SK-N-SH treated with all-trans-retinoic acid at 6 μM for 48 hours (cell line): ENCODE measurements at regions not wholly inside any gene's neighbourhood (a gene's known extent, or its start where the extent isn't known, plus 50 kb on each side); places are given as distances from the start of the nearest gene placed in this dataset.
A peak's percentile ranks its signal among the peaks of the same experiment; 100 is the strongest.

Experiments
- ATAC-seq: fragments of 200-7000 bp; cut with Tn5 transposase; 3 replicates; pipeline ENCODE4 v1.9.1; 2020; ENCODE audit warnings: mild to moderate bottlenecking, moderate library complexity
- ARNTL ChIP-seq: fragments of 450-650 bp; formaldehyde crosslinking; IDR thresholded peaks from 2 replicates; pipeline ENCODE4 v1.5.0; 2020; ENCODE audit warnings: low read depth, mild to moderate bottlenecking, moderate library complexity, borderline replicate concordance
- CSDC2 ChIP-seq: fragments of 250-450 bp; sonication (Bioruptor Pico); IDR thresholded peaks from 2 replicates; pipeline ENCODE4 v1.5.0; 2020; ENCODE audit warnings: mild to moderate bottlenecking, moderate library complexity
- GLIS3 ChIP-seq: fragments of 250-450 bp; sonication (Bioruptor Pico); IDR thresholded peaks from 2 replicates; pipeline ENCODE4 v1.5.0; 2020; ENCODE audit warnings: mild to moderate bottlenecking, moderate library complexity
- ISL1 ChIP-seq: fragments of 250-450 bp; sonication (Bioruptor Pico); IDR thresholded peaks from 2 replicates; pipeline ENCODE4 v2.1.2; 2022; ENCODE audit warnings: mild to moderate bottlenecking, moderate library complexity
- OSR1 ChIP-seq: fragments of 250-450 bp; sonication (Bioruptor Pico); IDR thresholded peaks from 2 replicates; pipeline ENCODE4 v1.8.0; 2022; ENCODE audit warnings: moderate library complexity, mild to moderate bottlenecking, inconsistent platforms
- PPARA ChIP-seq: fragments of 250-450 bp; sonication (Bioruptor Pico); IDR thresholded peaks from 2 replicates; pipeline ENCODE4 v1.5.0; 2020; ENCODE audit warnings: mild to moderate bottlenecking, borderline replicate concordance
- RARB ChIP-seq: fragments of 250-450 bp; sonication (Bioruptor Pico); IDR thresholded peaks from 2 replicates; pipeline ENCODE4 v1.8.0; 2021; ENCODE audit warnings: mild to moderate bottlenecking, moderate library complexity
- SNAI2 ChIP-seq: fragments of 250-450 bp; sonication (Bioruptor Pico); IDR thresholded peaks from 2 replicates; pipeline ENCODE4 v1.5.0; 2020; ENCODE audit warnings: mild to moderate bottlenecking, moderate library complexity
- TCF4 ChIP-seq: fragments of 250-450 bp; sonication (Bioruptor Pico); IDR thresholded peaks from 2 replicates; pipeline ENCODE4 v1.8.0; 2021; ENCODE audit warnings: mild to moderate bottlenecking, moderate library complexity, borderline replicate concordance
- TOX ChIP-seq: fragments of 250-450 bp; sonication (Bioruptor Pico); IDR thresholded peaks from 2 replicates; pipeline ENCODE4 v1.8.0; 2021; ENCODE audit warnings: mild to moderate bottlenecking, moderate library complexity, borderline replicate concordance
- ZC3H10 ChIP-seq: fragments of 250-450 bp; sonication (Bioruptor Pico); IDR thresholded peaks from 2 replicates; pipeline ENCODE4 v1.5.1; 2021; ENCODE audit warnings: mild to moderate bottlenecking, moderate library complexity
- ZFP3 ChIP-seq: fragments of 250-450 bp; sonication (Bioruptor Pico); IDR thresholded peaks from 2 replicates; pipeline ENCODE4 v1.5.0; 2020; ENCODE audit warnings: mild to moderate bottlenecking, moderate library complexity
- ZFP30 ChIP-seq: fragments of 450-650 bp; formaldehyde crosslinking; IDR thresholded peaks from 2 replicates; pipeline ENCODE4 v1.5.0; 2022; ENCODE audit warnings: mild to moderate bottlenecking, moderate library complexity
- ZNF565 ChIP-seq: fragments of 450-650 bp; formaldehyde crosslinking; conservative IDR thresholded peaks from 2 replicates; pipeline ENCODE4 v1.5.0; 2020; ENCODE audit warnings: low read depth, mild to moderate bottlenecking, moderate library complexity
- ZNF8 ChIP-seq: fragments of 450-650 bp; formaldehyde crosslinking; IDR thresholded peaks from 2 replicates; pipeline ENCODE4 v1.5.0; 2020; ENCODE audit warnings: mild to moderate bottlenecking, moderate library complexity
- TF ChIP-seq, protein P1 (sequence below): fragments of 250-450 bp; sonication (Bioruptor Pico); IDR thresholded peaks from 2 replicates; pipeline ENCODE4 v1.5.1; 2020; ENCODE audit warnings: low read depth, mild to moderate bottlenecking, moderate library complexity
- TF ChIP-seq, protein P2 (sequence below): fragments of 250-450 bp; sonication (Bioruptor Pico); IDR thresholded peaks from 2 replicates; pipeline ENCODE4 v1.8.0; 2020; ENCODE audit warnings: mild to moderate bottlenecking, moderate library complexity, borderline replicate concordance
- TF ChIP-seq, protein P3 (sequence below): fragments of 250-450 bp; sonication (Bioruptor Pico); IDR thresholded peaks from 2 replicates; pipeline ENCODE4 v1.5.1; 2021; ENCODE audit warnings: mild to moderate bottlenecking, moderate library complexity
- TF ChIP-seq, protein P4 (sequence below): fragments of 250-450 bp; sonication (Bioruptor Pico); IDR thresholded peaks from 2 replicates; pipeline ENCODE4 v1.8.0; 2021; ENCODE audit warnings: low read depth, mild to moderate bottlenecking, moderate library complexity, borderline replicate concordance
- TF ChIP-seq, protein P5 (sequence below): fragments of 250-450 bp; sonication (Bioruptor Pico); IDR thresholded peaks from 2 replicates; pipeline ENCODE4 v1.5.0; 2020; ENCODE audit warnings: mild to moderate bottlenecking, moderate library complexity

DNA sequence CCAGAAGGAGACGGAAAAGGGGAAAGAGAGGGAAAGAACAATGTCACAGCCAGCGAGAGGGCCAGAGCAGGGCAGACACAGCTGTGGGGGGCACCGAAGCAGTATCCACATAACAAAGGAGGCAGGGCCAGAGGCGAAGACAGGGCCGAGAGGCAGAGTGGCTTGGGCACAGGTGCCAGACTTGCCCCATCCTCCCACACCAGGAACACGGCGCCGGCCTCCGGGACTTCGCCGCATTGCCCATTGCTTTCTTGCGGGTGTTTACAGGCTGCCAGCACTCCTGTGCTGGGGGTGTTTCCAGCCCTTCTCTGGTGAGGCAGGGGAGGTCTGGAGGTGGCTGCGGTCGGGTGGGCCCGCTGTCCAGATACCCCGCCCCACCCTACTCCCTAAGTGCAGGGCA, 78.0 kb downstream of the ENGASE start:
- no peak for TF ChIP-seq CSDC2
- no peak for TF ChIP-seq SNAI2 (CRISPR knock-in tag)
- TF ChIP-seq ZNF565 (CRISPR knock-in tag) = no peak
- TF ChIP-seq, protein P1, sequence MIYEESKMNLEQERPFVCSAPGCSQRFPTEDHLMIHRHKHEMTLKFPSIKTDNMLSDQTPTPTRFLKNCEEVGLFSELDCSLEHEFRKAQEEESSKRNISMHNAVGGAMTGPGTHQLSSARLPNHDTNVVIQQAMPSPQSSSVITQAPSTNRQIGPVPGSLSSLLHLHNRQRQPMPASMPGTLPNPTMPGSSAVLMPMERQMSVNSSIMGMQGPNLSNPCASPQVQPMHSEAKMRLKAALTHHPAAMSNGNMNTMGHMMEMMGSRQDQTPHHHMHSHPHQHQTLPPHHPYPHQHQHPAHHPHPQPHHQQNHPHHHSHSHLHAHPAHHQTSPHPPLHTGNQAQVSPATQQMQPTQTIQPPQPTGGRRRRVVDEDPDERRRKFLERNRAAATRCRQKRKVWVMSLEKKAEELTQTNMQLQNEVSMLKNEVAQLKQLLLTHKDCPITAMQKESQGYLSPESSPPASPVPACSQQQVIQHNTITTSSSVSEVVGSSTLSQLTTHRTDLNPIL (CRISPR knock-in tag) = no peak
- no peak for TF ChIP-seq OSR1 (CRISPR knock-in tag)
- no peak for TF ChIP-seq ZFP3
- no peak for TF ChIP-seq PPARA (CRISPR knock-in tag)
- TF ChIP-seq, protein P2, sequence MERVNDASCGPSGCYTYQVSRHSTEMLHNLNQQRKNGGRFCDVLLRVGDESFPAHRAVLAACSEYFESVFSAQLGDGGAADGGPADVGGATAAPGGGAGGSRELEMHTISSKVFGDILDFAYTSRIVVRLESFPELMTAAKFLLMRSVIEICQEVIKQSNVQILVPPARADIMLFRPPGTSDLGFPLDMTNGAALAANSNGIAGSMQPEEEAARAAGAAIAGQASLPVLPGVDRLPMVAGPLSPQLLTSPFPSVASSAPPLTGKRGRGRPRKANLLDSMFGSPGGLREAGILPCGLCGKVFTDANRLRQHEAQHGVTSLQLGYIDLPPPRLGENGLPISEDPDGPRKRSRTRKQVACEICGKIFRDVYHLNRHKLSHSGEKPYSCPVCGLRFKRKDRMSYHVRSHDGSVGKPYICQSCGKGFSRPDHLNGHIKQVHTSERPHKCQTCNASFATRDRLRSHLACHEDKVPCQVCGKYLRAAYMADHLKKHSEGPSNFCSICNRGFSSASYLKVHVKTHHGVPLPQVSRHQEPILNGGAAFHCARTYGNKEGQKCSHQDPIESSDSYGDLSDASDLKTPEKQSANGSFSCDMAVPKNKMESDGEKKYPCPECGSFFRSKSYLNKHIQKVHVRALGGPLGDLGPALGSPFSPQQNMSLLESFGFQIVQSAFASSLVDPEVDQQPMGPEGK (CRISPR knock-in tag) = no peak
- no peak for TF ChIP-seq ARNTL
- TF ChIP-seq ISL1 = no peak
- ATAC-seq = peak; percentile 7; the same call in 2 of the 3 replicates

DNA sequence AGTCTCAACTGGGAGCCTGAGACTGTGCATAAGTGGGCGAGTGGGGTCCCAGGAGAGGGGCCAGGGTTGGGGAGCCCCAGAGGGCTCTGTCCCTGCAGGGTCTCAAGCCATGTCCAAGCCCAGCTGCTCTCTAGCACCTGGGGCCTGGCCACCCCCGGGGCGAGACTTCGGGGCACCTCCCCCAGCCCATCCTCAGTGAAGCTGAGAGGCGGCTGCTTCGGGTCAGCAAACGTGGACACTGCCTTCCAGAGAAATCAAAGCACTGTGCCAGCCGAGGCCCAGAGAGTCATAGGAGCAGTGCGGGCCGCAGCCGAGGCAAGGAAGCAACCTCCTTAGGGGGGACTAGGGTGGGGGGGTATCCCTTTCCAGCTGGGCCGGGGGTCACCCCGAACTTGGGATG, 77.5 kb downstream of the ENGASE start:
- ATAC-seq = no peak
- TF ChIP-seq ZFP30 (CRISPR knock-in tag) (no peak), CSDC2 (no peak), TOX (CRISPR knock-in tag) (no peak), ARNTL (no peak), GLIS3 (CRISPR knock-in tag) (no peak), ZC3H10 (CRISPR knock-in tag) (no peak)
- TF ChIP-seq, protein P3, sequence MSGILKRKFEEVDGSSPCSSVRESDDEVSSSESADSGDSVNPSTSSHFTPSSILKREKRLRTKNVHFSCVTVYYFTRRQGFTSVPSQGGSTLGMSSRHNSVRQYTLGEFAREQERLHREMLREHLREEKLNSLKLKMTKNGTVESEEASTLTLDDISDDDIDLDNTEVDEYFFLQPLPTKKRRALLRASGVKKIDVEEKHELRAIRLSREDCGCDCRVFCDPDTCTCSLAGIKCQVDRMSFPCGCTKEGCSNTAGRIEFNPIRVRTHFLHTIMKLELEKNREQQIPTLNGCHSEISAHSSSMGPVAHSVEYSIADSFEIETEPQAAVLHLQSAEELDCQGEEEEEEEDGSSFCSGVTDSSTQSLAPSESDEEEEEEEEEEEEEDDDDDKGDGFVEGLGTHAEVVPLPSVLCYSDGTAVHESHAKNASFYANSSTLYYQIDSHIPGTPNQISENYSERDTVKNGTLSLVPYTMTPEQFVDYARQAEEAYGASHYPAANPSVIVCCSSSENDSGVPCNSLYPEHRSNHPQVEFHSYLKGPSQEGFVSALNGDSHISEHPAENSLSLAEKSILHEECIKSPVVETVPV (CRISPR knock-in tag) = no peak
- TF ChIP-seq, protein P4, sequence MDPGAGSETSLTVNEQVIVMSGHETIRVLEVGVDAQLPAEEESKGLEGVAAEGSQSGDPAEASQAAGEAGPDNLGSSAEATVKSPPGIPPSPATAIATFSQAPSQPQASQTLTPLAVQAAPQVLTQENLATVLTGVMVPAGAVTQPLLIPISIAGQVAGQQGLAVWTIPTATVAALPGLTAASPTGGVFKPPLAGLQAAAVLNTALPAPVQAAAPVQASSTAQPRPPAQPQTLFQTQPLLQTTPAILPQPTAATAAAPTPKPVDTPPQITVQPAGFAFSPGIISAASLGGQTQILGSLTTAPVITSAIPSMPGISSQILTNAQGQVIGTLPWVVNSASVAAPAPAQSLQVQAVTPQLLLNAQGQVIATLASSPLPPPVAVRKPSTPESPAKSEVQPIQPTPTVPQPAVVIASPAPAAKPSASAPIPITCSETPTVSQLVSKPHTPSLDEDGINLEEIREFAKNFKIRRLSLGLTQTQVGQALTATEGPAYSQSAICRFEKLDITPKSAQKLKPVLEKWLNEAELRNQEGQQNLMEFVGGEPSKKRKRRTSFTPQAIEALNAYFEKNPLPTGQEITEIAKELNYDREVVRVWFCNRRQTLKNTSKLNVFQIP (CRISPR knock-in tag) = no peak

DNA sequence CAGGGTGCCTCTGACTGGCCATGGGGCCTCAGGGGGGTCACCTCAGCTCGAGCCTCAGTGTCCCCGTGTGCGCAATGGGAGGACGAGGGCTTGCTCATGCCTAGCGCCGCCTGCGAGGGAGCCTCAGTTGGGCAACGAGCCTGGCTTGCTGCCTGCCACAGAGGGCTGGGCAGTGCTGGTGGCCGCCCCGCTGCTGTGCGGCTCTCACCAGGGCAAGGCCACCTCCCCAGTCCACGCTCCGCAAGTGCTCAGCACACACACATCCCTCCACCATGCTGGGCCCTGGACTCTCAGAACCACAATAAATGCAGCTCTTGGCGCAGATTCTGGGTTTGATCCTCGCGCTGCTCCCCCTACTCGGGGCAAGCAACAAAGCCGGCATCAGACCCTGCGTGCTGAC, 76.2 kb downstream of the ENGASE start:
- TF ChIP-seq CSDC2 (no peak), PPARA (CRISPR knock-in tag) (no peak), ZNF8 (CRISPR knock-in tag) (no peak), ZFP30 (CRISPR knock-in tag) (no peak), TOX (CRISPR knock-in tag) (no peak), GLIS3 (CRISPR knock-in tag) (no peak), TCF4 (CRISPR knock-in tag) (no peak), ARNTL (no peak), ZC3H10 (CRISPR knock-in tag) (no peak), RARB (CRISPR knock-in tag) (no peak), ZFP3 (no peak), ISL1 (no peak)
- TF ChIP-seq, protein P1 (CRISPR knock-in tag) = no peak
- TF ChIP-seq, protein P3 (CRISPR knock-in tag) = no peak
- TF ChIP-seq, protein P2 (CRISPR knock-in tag) = no peak
- TF ChIP-seq, protein P5, sequence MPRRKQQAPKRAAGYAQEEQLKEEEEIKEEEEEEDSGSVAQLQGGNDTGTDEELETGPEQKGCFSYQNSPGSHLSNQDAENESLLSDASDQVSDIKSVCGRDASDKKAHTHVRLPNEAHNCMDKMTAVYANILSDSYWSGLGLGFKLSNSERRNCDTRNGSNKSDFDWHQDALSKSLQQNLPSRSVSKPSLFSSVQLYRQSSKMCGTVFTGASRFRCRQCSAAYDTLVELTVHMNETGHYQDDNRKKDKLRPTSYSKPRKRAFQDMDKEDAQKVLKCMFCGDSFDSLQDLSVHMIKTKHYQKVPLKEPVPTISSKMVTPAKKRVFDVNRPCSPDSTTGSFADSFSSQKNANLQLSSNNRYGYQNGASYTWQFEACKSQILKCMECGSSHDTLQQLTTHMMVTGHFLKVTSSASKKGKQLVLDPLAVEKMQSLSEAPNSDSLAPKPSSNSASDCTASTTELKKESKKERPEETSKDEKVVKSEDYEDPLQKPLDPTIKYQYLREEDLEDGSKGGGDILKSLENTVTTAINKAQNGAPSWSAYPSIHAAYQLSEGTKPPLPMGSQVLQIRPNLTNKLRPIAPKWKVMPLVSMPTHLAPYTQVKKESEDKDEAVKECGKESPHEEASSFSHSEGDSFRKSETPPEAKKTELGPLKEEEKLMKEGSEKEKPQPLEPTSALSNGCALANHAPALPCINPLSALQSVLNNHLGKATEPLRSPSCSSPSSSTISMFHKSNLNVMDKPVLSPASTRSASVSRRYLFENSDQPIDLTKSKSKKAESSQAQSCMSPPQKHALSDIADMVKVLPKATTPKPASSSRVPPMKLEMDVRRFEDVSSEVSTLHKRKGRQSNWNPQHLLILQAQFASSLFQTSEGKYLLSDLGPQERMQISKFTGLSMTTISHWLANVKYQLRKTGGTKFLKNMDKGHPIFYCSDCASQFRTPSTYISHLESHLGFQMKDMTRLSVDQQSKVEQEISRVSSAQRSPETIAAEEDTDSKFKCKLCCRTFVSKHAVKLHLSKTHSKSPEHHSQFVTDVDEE (CRISPR knock-in tag) = no peak

More for the DNA sequence above, 76.2 kb downstream of the ENGASE start:
- no peak for ATAC-seq
